ENCODE measurements at regions not wholly inside any gene's neighbourhood (a gene's known extent, or its start where the extent isn't known, plus 50 kb on each side); places are given as distances from the start of the nearest gene placed in this dataset.

DNA sequence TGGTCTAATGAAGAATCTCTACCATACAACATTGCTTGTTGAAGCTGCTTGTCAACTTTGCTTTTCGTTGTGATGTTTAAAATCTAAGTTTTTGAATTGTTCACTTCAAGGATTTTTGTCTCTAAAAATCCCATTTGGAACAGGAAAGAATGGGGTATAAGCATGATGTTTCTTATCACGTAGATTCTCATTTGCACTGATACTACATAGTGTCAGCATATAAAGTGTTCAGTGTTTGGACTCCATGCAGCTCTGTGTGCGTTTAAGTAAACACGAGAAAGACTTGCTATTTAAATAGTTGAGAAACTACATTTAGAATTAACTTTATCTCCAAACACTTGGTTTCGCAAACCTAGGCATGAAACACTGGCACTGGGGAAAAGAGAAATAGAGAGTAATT, 452.5 kb downstream of the NKX6-1 start:
- no peaks in the 10 kb centered on the region; the same call in 2 of the 3 replicates for H3K36me3 ChIP-seq (ENCODE audit: control insufficient read depth, insufficient read depth, low read length)
- no peaks in the 10 kb centered on the region for H3K27me3 ChIP-seq (ENCODE audit: control insufficient read depth in 2 of 2, insufficient read depth in 2 of 2, low read length in 2 of 2)
- H3K4me2 ChIP-seq (ENCODE audit: insufficient read depth, low read length), result no peak overlapping the region
- ChIA-PET POLR2A (no interaction called here), CTCF (ENCODE audit: low intra/inter-chr PET ratio) (no interaction called here)
- no peaks in the 10 kb centered on the region for H3K9me1 ChIP-seq (ENCODE audit: control insufficient read depth, insufficient read depth, low read length)
- in situ Hi-C loops (cut with MboI), result no loop called here
- no peaks in the 10 kb centered on the region for H4K20me1 ChIP-seq (replicated peaks; ENCODE audit: control insufficient read depth, insufficient read depth, low read length)
- intact Hi-C loops (cut with micrococcal nuclease), result no loop called here
- ATAC-seq (no peak), FAIRE-seq (no peak), DNase-seq (ENCODE audit: extremely low read depth in 1 of 4, low spot score in 3 of 4) (no peak)
- no TSS peak for BruUV-seq (replicated peaks)
- H3K4me3 ChIP-seq, result no peak overlapping the region
- H3K27ac ChIP-seq (ENCODE audit: extremely low read depth, low read depth, low read length), result no peak overlapping the region
- no peaks in the 10 kb centered on the region for H3K4me1 ChIP-seq (replicated peaks in 1 of 2; ENCODE audit: control insufficient read depth in 2 of 2, insufficient read depth in 2 of 2, low read length in 2 of 2)
- no peak for TF ChIP-seq HOXB6 (CRISPR knock-in tag; IDR thresholded peaks at IDR 0.05; ENCODE audit: borderline replicate concordance)
- no peak for TF ChIP-seq CHD1 (IDR thresholded peaks at IDR 0.05; ENCODE audit: low read length)
- no peak for TF ChIP-seq MYC (IDR thresholded peaks at IDR 0.05; ENCODE audit: low read depth, low read length)
- TF ChIP-seq MYC (CRISPR knock-in tag; IDR thresholded peaks at IDR 0.05; ENCODE audit: borderline replicate concordance, low read depth), result no peak
- TF ChIP-seq BCL6 (CRISPR knock-in tag; IDR thresholded peaks at IDR 0.05), result no peak
- TF ChIP-seq PRPF4 (IDR thresholded peaks at IDR 0.05; ENCODE audit: insufficient read depth, low read depth, low read length, poor library complexity, severe bottlenecking), result no peak
- no peak for TF ChIP-seq ZNF263 (CRISPR knock-in tag; IDR thresholded peaks at IDR 0.05; ENCODE audit: borderline replicate concordance)
- no peak for TF ChIP-seq MED1 (CRISPR knock-in tag; IDR thresholded peaks at IDR 0.05; ENCODE audit: borderline replicate concordance)
- no peak for TF ChIP-seq CREBBP (IDR thresholded peaks at IDR 0.05; ENCODE audit: low read depth, low read length)
- no peak for TF ChIP-seq BDP1 (IDR thresholded peaks at IDR 0.05; ENCODE audit: insufficient read depth, insufficient read length)
- TF ChIP-seq HLTF (IDR thresholded peaks at IDR 0.05), result no peak
- TF ChIP-seq, protein P1, sequence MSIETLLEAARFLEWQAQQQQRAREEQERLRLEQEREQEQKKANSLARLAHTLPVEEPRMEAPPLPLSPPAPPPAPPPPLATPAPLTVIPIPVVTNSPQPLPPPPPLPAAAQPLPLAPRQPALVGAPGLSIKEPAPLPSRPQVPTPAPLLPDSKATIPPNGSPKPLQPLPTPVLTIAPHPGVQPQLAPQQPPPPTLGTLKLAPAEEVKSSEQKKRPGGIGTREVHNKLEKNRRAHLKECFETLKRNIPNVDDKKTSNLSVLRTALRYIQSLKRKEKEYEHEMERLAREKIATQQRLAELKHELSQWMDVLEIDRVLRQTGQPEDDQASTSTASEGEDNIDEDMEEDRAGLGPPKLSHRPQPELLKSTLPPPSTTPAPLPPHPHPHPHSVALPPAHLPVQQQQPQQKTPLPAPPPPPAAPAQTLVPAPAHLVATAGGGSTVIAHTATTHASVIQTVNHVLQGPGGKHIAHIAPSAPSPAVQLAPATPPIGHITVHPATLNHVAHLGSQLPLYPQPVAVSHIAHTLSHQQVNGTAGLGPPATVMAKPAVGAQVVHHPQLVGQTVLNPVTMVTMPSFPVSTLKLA (conservative IDR thresholded peaks at IDR 0.05), result no peak
- no peak overlapping the region for H3K9ac ChIP-seq (ENCODE audit: insufficient read depth in 1 of 2, low read depth in 2 of 2, low read length in 2 of 2)
- H3K79me2 ChIP-seq (ENCODE audit: control insufficient read depth, insufficient read depth, low read length), result no peaks in the 10 kb centered on the region
- no peaks in the 10 kb centered on the region for H3K9me3 ChIP-seq (replicated peaks; ENCODE audit: control insufficient read depth, insufficient read depth, low read depth, low read length)
- H2AFZ ChIP-seq (ENCODE audit: low read depth, low read length), result no peak overlapping the region
- 1% methylated on average over 5 of the region's 5 CpGs for WGBS (ENCODE audit: insufficient coverage, low coverage, missing lambda C conversion rate)

Data from K562 (cell line).